Large intestine (tissue), 3 donors: ENCODE measurements at regions not wholly inside any gene's neighbourhood (a gene's known extent, or its start where the extent isn't known, plus 50 kb on each side); places are given as distances from the start of the nearest gene placed in this dataset.

ENCODE experiments used
- DNase-seq, 2 donors: peaks; one replicate each; pipeline versions ENCODE4 v3.0.0 to v3.0.0-alpha.2; 2013
- H3K27ac ChIP-seq: one replicate; pipeline ENCODE4 v1.5.1; 2013; ENCODE audit warnings: low read length
- H3K27me3 ChIP-seq: 2 replicates; pipeline ENCODE4 v1.6.1; 2013; ENCODE audit warnings: low read length; ENCODE audit not compliant: control insufficient read depth, insufficient read depth
- H3K36me3 ChIP-seq: 2 replicates; pipeline ENCODE4 v1.6.1; 2013; ENCODE audit warnings: low read length; ENCODE audit not compliant: control insufficient read depth, insufficient read depth
- H3K4me1 ChIP-seq: one replicate; pipeline ENCODE4 v1.6.1; 2013; ENCODE audit warnings: low read length; ENCODE audit not compliant: control insufficient read depth, insufficient read depth
- H3K4me3 ChIP-seq: one replicate; pipeline ENCODE4 v1.5.1; 2013; ENCODE audit warnings: low read length
- H3K9me3 ChIP-seq: one replicate; pipeline ENCODE4 v1.6.1; 2013; ENCODE audit warnings: mild to moderate bottlenecking, low read depth, low read length, moderate library complexity; ENCODE audit not compliant: control insufficient read depth
- WGBS: methylation state at CpG from one replicate; pipeline ENCODE4 v1.1.5; 2013; ENCODE audit warnings: low lambda C conversion rate; ENCODE audit not compliant: insufficient coverage; 5-methylcytosine and 5-hydroxymethylcytosine counted together

DNA sequence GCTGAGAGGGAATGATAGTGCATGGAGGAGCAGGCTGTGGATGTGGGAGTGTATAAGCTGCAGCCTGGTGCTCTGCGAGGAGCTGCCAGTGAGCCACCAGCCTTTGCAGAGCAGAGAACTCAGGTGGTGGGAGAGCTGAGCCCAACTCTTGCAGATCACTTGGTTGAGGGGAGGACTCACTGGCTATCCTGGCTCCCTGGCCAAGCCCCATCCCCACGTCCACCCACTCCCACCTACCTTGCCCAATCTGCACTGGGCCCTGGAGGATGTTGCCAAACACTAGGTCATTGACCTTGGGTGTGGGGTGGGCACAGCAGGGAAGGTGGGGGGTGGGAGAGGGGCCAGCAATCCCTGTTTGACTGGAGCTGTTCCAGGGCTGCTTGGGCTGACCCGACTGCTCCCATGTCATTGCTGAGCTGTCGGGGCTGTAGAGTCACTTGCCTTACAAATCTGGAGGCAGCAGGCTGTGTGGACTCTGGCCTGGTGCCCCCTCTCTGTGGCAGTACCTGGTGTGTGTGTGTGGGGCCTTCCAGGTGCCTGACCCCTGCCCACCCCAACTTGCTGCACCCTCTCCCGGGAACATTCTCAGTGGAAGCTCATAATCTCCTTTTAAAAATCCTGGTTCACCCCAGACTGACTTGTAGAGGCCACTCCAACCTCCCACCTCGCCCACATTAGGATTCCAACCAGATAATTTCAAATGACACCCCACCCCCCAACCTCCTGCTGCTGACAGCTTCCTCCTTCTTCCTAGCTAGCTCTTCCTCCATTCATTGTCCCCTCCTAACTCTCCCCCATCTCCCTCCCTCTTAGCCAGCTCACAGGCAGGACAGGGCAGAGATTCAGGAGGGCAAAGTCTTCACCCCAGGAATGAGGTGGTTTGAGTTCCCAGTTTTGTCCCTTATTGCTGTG is 162.3 kb downstream of the MRPL14 start:
- no peaks in the 10 kb centered on the region for H3K9me3 ChIP-seq
- H3K4me3 ChIP-seq: no peak overlapping the region
- WGBS: 40% methylated on average over 1 of the region's 6 CpGs
- H3K4me1 ChIP-seq: peaks cover 10% of the 10 kb centered on the region
- H3K27me3 ChIP-seq: no peaks in the 10 kb centered on the region
- no peaks in the 10 kb centered on the region for H3K36me3 ChIP-seq
- no peak overlapping the region for H3K27ac ChIP-seq
- peak in 1 of 2 donors; percentile 70 for DNase-seq

DNA sequence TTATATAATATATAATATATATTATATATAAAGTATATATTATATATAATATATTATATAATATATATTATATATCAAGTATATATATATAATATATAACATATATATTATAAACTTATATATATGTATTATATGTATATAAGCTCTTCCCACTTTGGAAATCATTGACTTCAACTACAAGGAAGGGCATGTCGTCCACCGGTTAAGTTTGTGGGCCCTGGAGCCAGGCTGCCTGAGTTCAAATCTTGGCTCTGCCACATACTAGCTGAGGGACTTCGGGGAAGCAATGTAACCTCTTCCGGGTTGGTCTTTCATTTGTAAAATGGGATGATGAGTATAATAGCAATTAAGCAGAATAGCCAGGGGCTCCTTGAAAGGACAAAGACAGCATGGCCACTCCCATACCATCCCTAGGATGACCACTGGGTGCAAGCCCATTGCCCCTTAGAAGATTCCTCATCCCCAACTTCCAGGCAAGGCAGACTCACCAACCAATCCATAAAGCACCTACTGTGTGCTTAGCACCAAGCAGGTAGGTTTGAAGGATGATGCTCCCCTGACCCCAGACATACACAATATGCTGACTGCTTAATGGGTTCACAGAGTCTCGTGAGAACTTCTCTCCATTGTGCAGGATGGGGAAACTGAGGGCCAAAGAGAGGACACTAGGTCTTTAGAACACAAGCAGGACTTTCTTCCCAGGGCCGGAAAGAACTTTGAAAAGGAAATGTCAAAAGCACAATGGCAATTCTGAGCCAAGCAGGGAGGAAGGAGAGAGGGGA is 163.2 kb downstream of the MRPL14 start:
- peaks cover 10% of the 10 kb centered on the region for H3K4me1 ChIP-seq
- no peak for DNase-seq
- H3K27ac ChIP-seq: no peak overlapping the region
- no peak overlapping the region for H3K4me3 ChIP-seq
- no peaks in the 10 kb centered on the region for H3K27me3 ChIP-seq
- H3K9me3 ChIP-seq: no peaks in the 10 kb centered on the region
- 0% methylated on average over 1 of the region's 6 CpGs for WGBS
- no peaks in the 10 kb centered on the region for H3K36me3 ChIP-seq

- Histone ChIP-seq H3K27me3 (no peaks in the 10 kb centered on the region), H3K36me3 (no peaks in the 10 kb centered on the region), H3K9me3 (no peaks in the 10 kb centered on the region), H3K27ac (no peak overlapping the region), H3K4me1 (peaks cover 10% of the 10 kb centered on the region), H3K4me3 (no peak overlapping the region)
- no CpG with 5 or more reads among the region's 1 CpG for WGBS
- no peak for DNase-seq
These were observed 164.0 kb downstream of the MRPL14 start for GRCh38 chr6:43963203-43963602.

- Histone ChIP-seq H3K4me1 (peaks cover 10% of the 10 kb centered on the region), H3K4me3 (no peak overlapping the region), H3K27me3 (no peaks in the 10 kb centered on the region), H3K36me3 (no peaks in the 10 kb centered on the region), H3K27ac (no peak overlapping the region), H3K9me3 (no peaks in the 10 kb centered on the region)
- WGBS: no CpG with 5 or more reads among the region's 5 CpGs
- no peak for DNase-seq
These were observed 164.8 kb downstream of the MRPL14 start for GRCh38 chr6:43962458-43962857.

GRCh38 chr6:43957273-43957672 is 170.0 kb downstream of the MRPL14 start:
- Histone ChIP-seq H3K36me3 (no peaks in the 10 kb centered on the region), H3K27me3 (no peaks in the 10 kb centered on the region), H3K27ac (no peak overlapping the region), H3K9me3 (peaks cover 5% of the 10 kb centered on the region), H3K4me3 (no peak overlapping the region), H3K4me1 (peaks cover 7% of the 10 kb centered on the region)
- DNase-seq: no peak
- WGBS: 29% methylated on average over 1 of the region's 3 CpGs

- H3K4me3 ChIP-seq: no peak overlapping the region
- no peaks in the 10 kb centered on the region for H3K27me3 ChIP-seq
- no peak for DNase-seq
- WGBS: 100% methylated on average over 2 of the region's 3 CpGs
- H3K9me3 ChIP-seq: peaks cover 5% of the 10 kb centered on the region
- H3K27ac ChIP-seq: no peak overlapping the region
- no peaks in the 10 kb centered on the region for H3K36me3 ChIP-seq
- H3K4me1 ChIP-seq: peaks cover 15% of the 10 kb centered on the region
These were observed 170.8 kb downstream of the MRPL14 start for GRCh38 chr6:43956478-43956877.

DNA sequence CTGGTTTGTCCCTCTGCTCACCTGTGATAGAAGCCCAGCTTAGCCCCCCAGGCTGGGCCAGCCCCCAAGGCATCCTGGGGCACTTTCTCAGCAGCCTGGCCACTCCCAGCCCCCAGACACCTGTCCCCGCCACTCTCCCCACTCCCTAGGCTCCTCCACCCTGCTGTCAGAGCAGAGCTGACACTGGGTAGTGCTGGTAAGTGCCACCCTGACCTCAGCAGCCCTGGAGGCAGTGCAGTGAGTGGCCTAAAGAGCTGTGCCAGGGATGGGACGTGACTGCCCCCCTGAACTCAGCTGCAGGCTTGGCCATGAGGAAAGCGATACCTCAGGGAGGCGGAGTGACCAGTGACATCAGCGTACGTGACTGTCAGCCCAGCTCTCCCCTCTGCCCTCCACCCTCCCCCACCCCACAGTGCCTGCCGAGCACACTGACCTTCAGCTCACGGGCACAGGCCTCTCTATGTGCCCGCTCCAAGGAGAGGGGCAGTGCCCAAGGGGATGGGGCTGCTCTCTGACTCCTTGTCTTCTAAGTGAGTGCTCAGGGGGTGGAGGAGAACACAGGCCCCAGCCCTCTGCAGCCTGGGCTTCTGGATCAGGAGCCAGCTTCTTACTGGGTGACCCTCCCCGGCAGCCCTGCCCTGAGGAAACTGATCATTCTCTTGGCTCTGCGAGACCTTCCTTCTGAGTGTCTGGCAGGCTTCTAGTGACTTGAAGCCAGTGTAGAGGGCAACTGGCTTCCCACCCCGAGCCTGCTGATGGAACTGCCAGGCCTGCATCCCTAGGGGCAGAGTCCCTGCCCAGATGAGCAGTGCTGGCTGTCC is 172.7 kb downstream of the MRPL14 start:
- peaks cover 5% of the 10 kb centered on the region for H3K9me3 ChIP-seq
- no CpG with 5 or more reads among the region's 12 CpGs for WGBS
- no peak overlapping the region for H3K27ac ChIP-seq
- no peak overlapping the region for H3K4me3 ChIP-seq
- H3K27me3 ChIP-seq: no peaks in the 10 kb centered on the region
- peaks cover 20% of the 10 kb centered on the region for H3K4me1 ChIP-seq
- H3K36me3 ChIP-seq: no peaks in the 10 kb centered on the region
- no peak for DNase-seq

DNA sequence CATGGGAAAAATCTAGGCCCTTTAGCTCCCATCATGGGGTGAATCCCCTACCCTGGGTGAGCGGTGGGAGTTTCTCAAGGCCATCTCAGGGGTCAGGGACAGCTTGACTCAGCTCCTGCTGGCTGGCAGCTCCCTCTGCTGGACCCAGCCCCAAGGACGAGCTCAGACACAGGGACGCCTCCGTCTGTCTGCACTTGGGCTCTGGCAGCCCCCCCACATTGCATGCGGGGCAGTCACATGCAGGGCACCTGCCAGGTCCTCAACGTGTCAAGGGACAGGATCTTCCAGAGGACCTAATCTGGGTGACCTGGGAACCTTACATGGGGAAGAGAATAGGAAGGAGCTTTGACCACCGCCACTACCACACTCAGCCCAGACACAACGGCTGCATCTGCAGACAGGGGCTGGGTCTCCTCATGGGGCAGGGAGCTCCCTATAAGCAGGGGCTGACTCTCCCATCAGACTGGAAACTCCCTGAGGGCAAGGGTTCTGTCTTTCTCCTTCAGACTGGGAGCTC is 173.4 kb downstream of the MRPL14 start:
- no peaks in the 10 kb centered on the region for H3K27me3 ChIP-seq
- no peak overlapping the region for H3K27ac ChIP-seq
- no CpG with 5 or more reads among the region's 8 CpGs for WGBS
- H3K36me3 ChIP-seq: no peaks in the 10 kb centered on the region
- DNase-seq: peak; percentile 24 to 32
- H3K9me3 ChIP-seq: peaks cover 5% of the 10 kb centered on the region
- peaks cover 20% of the 10 kb centered on the region for H3K4me1 ChIP-seq
- H3K4me3 ChIP-seq: no peak overlapping the region

- WGBS: no CpG with 5 or more reads among the region's 2 CpGs
These were observed 174.0 kb downstream of the MRPL14 start for GRCh38 chr6:43953256-43953655.

DNA sequence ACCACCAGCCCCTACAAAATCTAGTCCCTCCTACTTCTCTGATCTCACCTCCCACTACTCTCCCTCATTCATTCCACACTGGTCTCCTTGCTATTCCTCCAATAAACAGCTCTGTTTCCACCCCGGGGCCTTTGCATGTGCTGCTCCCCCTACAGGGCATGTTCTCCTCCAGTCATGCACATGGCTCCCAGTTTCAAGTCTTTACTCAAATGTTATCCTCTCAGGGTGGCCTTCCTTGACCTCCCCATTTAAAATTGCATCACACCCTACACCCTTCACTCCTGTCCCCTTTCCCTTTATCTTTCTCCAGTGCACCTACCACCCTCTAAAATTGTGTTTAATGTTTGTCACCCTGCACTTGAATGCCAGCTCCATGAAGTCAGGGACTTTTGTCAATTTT is 174.5 kb downstream of the MRPL14 start:
- peaks cover 20% of the 10 kb centered on the region for H3K4me1 ChIP-seq
- H3K27me3 ChIP-seq: no peaks in the 10 kb centered on the region
- H3K4me3 ChIP-seq: no peak overlapping the region
- DNase-seq: no peak
- WGBS: 100% methylated on average over 1 of the region's 1 CpG
- H3K9me3 ChIP-seq: peaks cover 5% of the 10 kb centered on the region
- H3K36me3 ChIP-seq: no peaks in the 10 kb centered on the region
- no peak overlapping the region for H3K27ac ChIP-seq

More at GRCh38 chr6:43953256-43953655, 174.0 kb downstream of the MRPL14 start:
- peaks cover 5% of the 10 kb centered on the region for H3K9me3 ChIP-seq
- H3K4me1 ChIP-seq: peaks cover 20% of the 10 kb centered on the region
- no peaks in the 10 kb centered on the region for H3K36me3 ChIP-seq
- no peak for DNase-seq
- no peaks in the 10 kb centered on the region for H3K27me3 ChIP-seq
- no peak overlapping the region for H3K27ac ChIP-seq
- no peak overlapping the region for H3K4me3 ChIP-seq
